Suprapubic skin (tissue), 4 donors: ENCODE measurements at regions not wholly inside any gene's neighbourhood (a gene's known extent, or its start where the extent isn't known, plus 50 kb on each side); places are given as distances from the start of the nearest gene placed in this dataset.

Source experiments
- EP300 ChIP-seq: sonication (generic); formaldehyde crosslinking; IDR thresholded peaks from one replicate; pipeline ENCODE4 v1.6.1; 2017; ENCODE audit warnings: antibody characterized with exemption
- POLR2A ChIP-seq, 2 donors: fragments of 450-650 bp; IDR thresholded peaks; one replicate each; pipeline ENCODE4 v1.6.1; 2017; ENCODE audit warnings: antibody characterized with exemption in 2 of 2, mild to moderate bottlenecking in 2 of 2, moderate library complexity in 2 of 2
- POLR2AphosphoS5 ChIP-seq, 3 donors: sonication (generic); formaldehyde crosslinking; IDR thresholded peaks; one replicate each; pipeline ENCODE4 v1.6.1; 2017; ENCODE audit warnings: antibody characterized with exemption in 3 of 3
- TF ChIP-seq, protein P1 (sequence below), 2 donors: fragments of 200-600 bp in 1 of 2; fragments of 450-650 bp in 1 of 2; sonication (generic) in 1 of 2; IDR thresholded peaks; one replicate each; pipeline ENCODE4 v1.5.1; 2016 to 2019; ENCODE audit warnings: antibody characterized with exemption in 2 of 2, mild to moderate bottlenecking in 1 of 2, moderate library complexity in 1 of 2

DNA sequence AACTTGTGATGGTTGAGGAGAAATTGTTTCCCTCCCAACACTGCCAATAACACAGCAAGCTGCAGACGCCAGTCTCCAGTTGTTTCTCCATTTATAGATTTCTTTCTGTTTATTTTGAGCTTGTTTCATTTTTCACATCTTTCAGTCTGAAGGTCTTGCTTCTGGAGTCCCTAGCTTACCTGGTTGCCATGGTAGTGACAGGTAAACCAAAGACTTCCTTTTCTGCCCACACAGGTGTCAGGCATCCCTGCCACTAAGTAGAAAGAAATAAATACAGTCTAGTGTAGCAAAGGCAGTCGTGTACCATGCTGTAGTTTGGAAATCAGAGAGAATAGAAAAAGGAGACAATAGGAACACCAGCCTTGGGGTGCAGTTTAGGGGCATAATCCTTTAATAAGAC is 82.8 kb downstream of the MARCHF4 start:
- TF ChIP-seq POLR2AphosphoS5 (IDR thresholded peaks at IDR 0.05), result no peak
- no peak for TF ChIP-seq POLR2A (IDR thresholded peaks at IDR 0.05)
- TF ChIP-seq EP300, result no peak
- TF ChIP-seq, protein P1, sequence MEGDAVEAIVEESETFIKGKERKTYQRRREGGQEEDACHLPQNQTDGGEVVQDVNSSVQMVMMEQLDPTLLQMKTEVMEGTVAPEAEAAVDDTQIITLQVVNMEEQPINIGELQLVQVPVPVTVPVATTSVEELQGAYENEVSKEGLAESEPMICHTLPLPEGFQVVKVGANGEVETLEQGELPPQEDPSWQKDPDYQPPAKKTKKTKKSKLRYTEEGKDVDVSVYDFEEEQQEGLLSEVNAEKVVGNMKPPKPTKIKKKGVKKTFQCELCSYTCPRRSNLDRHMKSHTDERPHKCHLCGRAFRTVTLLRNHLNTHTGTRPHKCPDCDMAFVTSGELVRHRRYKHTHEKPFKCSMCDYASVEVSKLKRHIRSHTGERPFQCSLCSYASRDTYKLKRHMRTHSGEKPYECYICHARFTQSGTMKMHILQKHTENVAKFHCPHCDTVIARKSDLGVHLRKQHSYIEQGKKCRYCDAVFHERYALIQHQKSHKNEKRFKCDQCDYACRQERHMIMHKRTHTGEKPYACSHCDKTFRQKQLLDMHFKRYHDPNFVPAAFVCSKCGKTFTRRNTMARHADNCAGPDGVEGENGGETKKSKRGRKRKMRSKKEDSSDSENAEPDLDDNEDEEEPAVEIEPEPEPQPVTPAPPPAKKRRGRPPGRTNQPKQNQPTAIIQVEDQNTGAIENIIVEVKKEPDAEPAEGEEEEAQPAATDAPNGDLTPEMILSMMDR (IDR thresholded peaks at IDR 0.05), result no peak
